Activated CD8-positive, alpha-beta memory T cell treated with anti-CD3 and anti-CD28 coated beads for 4 hours (primary cell): ENCODE measurements at regions not wholly inside any gene's neighbourhood (a gene's known extent, or its start where the extent isn't known, plus 50 kb on each side); places are given as distances from the start of the nearest gene placed in this dataset.
"Not testable (repeated sequence)": the region's sequence is repeated elsewhere in the genome, so short reads cannot be mapped to it uniquely, and the experiment has no call there.

Source experiments
- DNase-seq, 2 donors: peaks; one replicate each; pipeline ENCODE4 v3.0.0-alpha.2; 2020; ENCODE audit warnings: low read depth in 2 of 2

DNA sequence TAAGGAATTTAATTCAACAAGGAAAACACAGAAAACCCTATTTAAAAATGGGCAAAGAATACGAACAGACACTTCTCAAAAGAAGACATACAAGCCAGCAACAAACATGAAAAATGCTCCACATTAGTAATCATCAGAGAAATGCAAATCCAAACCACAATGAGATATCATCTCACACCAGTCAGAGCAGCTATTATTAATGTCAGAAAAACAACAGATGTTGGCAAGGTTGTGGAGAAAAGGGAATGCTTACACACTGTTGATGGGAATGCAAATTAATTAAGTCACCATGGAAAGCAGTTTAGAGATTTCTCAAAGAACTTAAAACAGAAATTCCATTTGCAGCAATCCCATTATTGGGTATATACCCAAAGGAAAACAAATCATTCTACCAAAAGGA, 55.2 kb downstream of the GCC1 start:
- no peak for DNase-seq

DNA sequence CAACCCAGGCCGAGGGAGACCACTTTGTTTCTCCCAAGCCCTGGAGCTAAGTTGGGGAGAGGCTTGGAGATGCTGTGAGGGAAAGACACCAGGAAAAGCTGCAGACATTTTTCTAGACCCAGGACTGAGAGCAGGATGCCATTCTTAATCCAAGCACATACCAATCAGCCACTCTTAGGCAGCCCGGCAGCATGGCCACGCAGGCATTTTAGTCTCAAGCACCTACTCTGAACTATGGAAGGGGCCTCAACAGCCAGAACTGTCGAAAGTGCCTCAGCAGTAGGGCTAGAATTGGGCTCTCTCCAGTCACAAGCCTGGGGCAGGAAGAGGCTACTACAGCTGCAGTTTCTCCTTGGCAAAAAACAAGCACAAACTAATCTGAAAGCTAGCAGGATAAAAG, 57.8 kb downstream of the GCC1 start:
- DNase-seq = no peak

DNA sequence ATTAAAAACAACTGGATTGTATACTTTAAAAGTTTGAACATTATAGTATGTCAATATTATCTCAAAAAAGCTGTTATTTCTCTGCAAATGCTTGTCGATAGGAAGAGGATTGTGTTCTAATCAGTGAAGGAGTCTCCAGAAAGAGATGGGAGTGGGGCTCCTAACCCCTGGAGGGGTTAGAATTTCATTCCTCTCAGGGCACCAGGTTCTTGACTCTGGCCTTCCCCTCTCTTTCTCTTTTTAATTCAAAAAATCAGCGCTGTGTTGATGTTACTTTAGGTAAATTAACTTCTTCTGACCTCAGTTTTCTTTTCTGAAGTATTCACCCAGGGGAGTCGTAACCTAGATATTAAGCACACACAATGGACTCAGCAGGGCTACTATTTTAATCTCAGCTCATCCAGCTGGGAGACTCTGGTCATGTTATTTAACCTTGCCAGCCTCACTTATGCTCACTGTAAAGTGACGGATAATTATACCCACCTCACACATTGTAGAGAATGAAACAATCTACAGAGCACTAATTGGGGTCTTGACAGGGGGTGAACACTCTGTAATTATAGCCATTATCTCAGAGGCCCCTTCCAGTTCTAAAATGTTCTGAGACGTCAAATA, 59.4 kb downstream of the GCC1 start:
- no peak for DNase-seq

DNA sequence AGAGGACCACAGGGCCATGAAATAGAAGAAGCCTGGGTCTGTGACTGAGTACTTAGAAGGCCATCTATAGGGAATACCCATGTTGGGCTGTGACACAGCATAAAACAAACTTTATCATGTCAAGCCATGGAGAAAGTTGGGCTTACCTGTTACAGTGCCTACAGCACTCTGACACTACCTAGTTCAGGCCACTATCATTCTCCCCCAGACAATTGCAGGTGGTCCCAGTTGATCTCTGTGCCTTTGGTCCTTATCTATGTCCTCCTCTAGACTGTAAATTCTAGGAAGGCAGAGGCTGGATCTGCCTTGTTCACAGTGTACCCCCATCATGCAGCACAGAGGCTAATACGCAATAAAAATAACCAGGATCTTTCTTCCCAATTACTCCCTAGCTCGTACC, 69.1 kb downstream of the GCC1 start:
- no peak for DNase-seq

DNA sequence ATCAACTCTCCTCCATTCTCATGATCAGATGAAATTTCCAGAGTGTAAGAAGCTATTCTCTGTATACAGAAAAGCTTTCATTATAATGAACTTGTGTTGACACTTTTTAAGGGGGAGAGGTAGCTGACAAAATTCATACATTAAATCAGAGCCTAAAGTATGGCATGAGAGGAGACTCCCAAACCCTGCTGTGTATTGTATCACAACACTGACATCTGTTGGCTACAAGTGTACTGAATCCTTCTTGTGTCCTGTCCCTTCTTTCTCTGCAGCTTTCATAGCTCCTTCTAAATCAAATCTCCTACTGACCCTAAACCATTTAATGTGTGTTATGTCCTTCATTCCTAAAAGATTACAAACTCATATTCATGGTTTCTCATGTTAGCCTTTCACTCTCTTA, 70.9 kb downstream of the GCC1 start:
- DNase-seq = no peak

DNA sequence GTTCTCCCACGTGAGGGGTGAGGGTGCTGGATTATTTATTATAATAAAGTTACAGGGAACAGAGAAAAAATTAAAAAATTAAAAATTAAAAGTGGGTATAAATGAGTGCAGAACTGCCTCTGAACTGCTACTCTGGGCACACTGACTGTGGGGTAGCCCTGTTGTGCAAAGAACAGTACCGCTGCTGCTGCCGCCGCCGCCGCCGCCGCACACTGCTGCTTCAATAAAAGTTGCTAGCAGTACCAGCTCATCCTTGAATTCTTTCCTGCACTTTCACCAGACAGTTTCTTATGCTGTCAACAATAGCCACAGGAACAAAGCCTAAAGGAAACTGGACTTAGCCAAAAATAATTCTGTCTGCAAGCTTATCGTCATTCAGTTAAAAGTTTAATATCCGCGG, 72.1 kb downstream of the GCC1 start:
- DNase-seq = no peak

DNA sequence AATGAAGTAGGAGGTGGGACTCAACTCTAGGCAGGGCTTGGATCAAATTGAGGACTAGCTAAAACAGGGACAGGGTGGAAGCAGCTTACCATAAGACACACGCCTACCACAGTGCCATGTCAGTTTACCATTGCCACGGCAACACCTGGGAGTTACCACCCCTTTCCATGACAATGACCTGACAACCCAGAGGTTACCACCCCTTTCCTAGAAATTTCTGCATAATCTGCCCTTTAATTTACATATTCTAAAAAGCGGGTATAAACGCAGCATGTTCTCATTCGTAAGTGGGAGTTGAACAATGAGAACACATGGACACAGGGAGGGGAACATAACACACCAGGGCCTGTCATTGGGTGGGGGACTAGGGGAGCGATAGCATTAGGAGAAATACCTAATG, 72.7 kb downstream of the GCC1 start:
- DNase-seq = no peak

DNA sequence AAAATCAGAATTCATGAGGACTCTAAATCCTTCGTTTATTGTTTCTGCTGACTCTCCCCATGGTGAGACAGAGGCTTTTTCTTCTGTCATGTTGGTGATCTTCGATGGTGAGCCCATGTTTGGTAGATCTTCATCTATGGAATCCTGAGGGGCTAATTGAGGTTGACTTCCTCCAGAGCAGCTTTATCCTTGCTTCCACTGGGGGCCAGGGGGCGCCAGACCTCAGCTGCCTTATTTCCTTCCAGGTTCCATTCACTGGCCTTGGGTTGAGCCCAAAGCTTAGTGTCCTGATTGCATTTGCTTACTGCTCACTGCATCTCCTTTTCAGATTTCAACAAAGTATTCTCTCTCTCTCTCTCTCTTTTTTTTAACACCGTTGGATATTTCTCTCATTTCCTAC, 80.7 kb downstream of the GCC1 start:
- no peak for DNase-seq

DNA sequence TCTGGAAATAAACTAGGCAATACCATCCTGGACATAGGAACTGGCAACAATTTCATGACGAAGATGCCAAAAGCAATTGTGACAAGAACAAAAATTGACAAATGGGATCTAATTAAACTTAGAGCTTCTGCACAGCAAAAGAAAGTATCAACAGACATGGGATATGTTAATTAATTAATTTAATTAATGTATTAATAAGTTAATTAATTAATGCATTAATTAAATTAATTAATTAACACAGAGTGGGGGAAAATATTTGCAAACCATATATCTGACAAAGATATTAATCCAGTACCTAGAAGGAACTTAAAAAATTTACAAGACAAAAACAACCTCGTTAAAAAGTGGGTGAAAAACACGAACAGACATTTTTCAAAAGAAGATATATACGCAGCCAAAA, 83.6 kb downstream of the GCC1 start:
- DNase-seq = no peak

DNA sequence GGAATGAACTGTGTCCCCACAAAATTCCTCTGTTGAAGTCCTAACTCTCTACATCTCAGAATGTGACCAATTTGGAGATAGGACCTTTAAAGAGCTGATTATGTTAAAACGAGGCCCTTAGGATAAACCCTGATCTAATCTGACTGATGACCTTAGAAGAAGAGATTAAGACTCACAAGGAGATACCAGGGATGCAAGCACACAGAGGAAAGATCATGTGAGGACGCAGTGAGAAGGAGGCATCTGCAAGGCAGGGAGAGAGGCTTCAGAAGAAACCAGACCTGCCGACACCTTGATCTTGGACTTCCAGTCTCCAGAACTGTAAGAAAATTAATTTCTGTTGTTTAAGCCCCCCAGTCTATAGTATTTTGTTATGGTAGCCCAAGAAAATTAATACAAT, 94.9 kb upstream of the ZNF800 start:
- DNase-seq = no peak

DNA sequence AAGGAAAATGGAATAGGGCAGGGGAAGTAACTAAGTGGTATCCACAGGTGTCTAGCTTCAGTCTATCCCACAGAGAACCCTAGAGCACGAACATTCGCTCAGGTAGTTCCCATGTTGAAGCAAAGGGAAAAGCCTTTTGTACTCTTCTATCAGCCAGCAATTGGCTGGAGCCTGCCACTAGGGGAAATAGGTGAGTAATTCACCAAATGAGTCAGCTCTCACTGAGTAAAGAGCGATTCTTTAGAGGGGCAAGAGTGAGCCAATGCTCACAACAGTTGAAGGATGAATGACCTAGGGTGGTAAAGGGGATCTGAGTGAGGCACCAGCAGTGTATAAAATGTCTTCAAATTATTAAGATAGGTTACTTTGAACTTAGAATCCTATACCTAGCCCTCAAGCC, 94.1 kb upstream of the ZNF800 start:
- DNase-seq = no peak

DNA sequence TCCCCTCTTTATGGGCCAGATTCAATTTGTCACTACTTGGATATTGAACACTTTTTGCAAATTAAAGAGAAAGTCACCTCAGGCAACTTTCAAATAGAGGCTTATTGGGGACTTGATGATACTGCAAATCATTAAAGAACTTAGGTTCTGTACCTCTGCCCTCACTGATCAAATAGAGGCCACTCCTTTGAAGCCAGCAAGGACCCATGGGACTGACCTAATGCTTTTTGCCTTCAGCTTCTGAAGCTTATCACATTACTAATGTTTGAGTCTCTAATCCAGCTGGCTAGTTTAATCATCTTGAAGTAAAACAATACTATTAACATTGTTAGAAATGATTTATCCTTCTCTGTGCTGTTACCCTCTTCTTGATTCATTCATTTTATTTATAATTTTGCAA, 93.0 kb upstream of the ZNF800 start:
- DNase-seq = no peak

DNA sequence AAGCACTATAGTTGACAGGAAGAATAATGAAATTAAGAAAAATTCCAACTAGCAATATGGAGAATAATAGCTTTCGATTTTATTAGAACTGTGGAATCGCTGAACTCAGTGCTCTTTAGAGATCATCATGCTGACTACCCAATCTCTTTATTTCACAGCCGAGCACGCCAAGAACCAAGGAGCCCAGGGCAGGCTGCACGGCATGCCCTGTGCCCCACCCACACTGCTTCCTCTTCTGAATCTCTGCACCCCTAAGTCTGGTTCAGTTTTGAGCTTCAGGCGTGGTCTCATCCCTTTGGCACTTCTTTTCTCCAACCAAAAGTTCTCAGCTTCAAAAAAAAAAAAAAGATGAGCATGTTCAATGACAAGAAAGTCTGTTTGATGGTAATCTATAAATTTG, 92.4 kb upstream of the ZNF800 start:
- no peak for DNase-seq

DNA sequence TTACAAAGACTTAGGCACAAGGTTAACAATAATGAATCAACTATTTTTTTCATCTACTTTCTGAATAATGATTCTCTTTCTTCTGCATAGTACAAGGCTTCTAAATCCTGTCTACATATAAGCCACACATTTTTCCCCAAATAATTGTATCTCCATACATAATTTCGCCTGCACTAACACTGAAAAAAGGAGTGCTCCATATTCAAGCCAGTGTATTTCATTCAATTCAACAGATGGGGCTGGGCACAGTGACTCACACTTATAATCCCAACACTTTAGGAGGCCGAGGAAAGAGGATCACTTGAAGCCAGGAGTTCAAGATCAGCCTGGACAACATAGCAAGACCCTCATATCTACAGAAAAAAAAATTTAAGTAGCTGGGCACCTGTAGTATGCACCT, 86.0 kb upstream of the ZNF800 start:
- no peak for DNase-seq

DNA sequence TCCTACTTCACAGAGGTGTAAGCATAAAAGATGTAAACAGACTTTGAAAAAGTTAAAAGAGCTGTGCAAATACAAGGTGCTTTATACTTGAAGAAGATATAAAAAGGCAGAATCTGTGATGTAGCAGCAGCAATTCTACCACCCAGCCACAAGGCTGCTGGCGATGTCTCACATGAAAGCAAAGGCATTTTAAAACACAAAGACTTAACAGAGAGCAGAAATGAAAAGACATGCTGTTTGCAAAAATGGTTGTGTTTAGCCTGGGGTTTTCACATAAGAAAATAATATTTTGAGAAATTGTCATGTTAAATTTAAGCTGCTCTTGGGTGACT, 85.5 kb upstream of the ZNF800 start:
- no peak for DNase-seq

DNA sequence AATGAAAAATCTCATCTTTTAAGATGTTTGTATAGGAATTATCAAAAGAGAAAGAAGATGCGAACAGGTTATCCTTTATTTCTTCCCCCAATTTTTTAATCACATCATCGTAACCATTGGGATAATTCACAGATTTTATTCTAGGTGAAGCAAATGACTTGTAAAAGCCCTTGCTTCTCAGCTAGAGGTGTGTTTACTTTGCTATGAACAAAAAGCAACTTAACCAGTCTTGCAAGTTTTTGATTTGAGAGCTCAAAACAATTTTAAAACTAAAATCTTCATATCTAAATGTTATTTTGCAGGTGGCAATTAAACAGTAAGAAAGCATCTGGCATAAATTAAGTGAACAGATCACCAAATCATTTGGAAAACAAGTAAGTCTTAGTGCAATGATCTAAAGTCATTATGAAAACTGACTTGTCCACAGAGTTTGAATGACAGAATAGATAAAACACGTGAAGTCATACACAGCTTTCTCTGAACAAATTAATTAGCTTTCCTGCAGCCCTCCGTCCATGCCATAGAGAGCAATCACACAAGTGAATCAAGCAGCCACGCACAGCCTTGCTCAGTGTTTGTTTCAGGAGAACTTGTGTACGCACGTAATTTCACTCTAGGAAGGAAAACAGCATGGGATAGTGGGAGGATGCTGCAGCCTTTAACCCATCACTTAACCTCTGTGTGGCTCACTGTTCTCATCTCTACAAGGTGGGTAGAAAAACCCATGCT, 85.0 kb upstream of the ZNF800 start:
- DNase-seq = no peak

DNA sequence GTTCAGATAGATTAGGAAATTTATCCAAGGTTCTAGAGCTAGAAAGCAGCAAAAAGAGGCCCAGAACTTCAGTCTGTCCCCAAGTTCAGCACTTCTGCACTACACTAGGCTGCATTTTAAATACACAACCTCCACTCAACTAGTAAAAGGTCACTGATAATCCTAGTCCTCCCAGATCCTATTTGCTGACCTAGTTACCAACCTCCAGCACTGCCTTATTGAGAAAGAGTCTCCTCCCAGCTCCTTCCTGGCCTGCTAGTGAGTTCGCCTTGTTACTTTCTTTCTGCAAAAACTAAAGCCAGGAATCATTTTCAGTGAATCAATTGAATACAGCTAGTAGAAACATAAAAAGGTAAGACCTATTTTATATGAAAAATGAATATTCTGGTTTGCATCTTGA, 84.1 kb upstream of the ZNF800 start:
- no peak for DNase-seq

DNA sequence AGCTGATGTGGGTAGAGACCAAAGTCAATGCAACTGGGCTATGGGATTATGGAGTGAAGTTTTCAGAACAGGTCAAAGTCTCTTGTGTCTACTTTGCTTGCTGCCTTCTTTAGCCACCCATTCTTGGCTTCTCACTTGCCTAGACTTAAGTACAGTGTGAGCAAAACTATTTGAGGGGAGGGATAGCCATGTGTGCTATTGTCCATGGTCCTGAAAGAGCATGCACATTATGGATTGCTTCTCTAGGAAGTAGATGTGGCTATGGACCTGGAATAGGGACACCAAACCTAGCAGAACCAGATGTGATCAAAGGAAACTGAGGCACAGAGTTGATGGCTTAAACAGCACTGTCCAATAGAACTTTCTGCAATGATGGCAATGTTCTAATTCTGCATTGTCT, 81.9 kb upstream of the ZNF800 start:
- no peak for DNase-seq

DNA sequence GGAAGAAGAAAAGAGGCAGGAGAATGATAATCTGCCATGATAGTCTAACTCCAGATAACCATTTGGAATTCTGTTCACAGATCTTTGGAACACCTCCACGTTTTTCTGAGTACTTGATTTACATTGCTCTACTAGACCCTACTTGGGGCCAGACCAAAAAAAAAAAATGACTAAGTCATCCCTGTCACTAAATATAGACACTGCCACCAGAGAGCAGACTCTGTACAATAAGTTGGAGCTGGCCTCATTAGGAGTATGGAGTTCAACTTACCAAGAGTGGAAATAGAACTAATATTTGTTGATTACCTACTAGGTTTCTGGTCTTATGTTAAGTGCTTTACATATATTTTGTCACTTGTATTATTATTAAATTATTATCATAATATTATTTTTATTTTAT, 80.9 kb upstream of the ZNF800 start:
- no peak for DNase-seq

DNA sequence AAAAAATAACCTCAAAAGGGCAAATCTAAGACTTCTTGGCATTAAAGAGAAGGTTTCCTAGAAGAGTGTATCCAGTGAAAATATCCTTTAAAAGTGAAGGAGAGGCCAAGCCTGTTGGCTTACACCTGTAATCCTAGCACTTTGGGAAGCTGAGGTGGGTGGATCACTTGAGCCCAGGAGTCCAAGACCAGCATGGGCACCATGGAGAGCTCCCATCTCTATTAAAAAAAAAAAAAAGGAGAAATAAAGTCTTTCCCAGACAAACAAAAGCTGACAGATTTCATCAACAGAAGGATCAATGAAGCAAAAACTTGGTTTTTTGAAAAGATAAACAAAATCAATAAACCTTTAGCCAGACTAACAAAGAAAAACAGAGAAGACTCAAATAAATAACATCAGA, 67.6 kb upstream of the ZNF800 start:
- DNase-seq = no peak

DNA sequence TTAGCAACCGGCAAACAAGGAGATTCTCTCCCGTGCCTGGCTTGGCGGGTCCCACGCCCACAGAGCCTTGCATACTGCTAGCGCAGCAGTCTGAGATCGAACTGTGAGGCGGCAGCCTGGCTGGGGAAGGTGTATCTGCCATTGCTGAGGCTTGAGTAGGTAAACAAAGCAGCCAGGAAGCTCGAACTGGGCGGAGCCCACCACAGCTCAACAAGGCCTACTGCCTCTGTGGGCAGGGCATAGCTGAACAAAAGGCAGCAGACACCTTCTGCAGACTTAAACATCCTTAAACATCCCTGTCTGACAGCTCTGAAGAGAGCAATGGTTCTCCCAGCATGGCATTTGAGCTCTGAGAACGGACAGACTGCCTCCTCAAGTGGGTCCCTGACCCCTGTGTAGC, 58.8 kb upstream of the ZNF800 start:
- DNase-seq = not testable (repeated sequence)

DNA sequence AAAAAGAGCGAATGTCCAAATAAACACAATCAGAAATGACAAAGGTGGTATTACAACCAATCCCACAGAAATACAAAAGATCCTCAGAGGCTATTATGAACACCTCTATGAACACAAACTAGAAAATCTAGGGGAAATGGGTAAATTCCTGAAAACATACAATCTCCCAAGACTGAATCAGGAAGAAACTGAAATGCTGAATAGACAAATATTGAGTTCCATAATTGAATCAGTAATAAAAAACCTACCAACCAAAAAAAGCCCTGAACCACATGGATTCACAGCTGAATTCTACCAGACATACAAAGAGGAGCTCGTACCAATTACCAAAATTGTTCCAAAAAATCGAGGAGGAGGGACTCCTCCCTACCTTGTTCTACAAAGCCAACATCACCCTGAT, 56.1 kb upstream of the ZNF800 start:
- no peak for DNase-seq

DNA sequence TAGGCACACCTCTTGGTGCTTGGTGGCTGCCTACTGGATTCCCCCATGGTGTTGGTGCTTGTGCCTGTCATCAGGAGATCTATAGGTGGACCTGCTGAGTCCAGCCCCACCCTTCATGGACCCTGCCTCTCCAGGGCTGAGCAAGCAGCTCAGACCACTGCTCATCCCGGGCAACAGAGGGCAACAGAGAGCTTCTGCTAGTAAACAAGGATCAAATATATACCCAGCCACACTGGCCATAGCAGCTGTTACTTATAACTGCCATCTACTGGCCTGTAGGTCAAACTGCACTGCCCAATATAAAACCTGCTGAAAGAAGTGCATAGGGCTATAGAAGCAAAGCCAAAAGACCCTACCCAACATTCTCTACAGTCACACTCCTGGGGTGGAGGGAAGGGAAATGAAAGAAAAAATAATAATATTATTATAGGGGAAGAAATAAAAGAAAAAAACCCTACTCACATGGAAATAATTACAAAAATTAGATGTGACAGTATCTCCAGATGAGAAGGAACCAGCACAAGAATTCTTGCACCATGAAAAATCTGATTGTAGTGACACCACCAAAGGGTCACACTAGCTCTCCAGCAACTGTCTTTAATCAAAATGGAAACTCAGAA, 54.9 kb upstream of the ZNF800 start:
- peak; percentile 15 to 28 for DNase-seq

DNA sequence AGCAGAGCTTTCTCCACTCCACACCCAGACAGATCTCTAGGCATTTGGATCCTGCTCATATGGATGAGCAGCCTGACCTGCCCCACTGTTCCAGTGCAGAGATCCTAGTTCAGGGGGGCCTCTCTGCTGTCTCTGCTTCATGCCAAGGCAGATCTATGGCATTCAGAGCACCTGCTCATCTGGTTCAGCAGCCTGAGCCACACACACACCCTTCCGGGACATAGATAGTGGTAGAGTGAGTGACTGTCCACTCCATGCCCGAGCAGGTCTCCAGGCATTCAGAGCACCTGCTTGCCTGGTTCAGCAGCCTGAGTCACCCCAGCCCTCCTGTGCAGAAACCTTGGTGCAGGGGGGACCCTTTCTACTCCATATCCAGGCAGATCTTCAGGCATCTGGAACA, 54.3 kb upstream of the ZNF800 start:
- no peak for DNase-seq
